Mesenchymal stem cell (in vitro differentiated cells and primary cell): ENCODE measurements at regions not wholly inside any gene's neighbourhood (a gene's known extent, or its start where the extent isn't known, plus 50 kb on each side); places are given as distances from the start of the nearest gene placed in this dataset.

Experiments used
- DNase-seq: peaks from one replicate; pipeline ENCODE4 v3.0.0-alpha.2; 2013
- H2AFZ ChIP-seq: one replicate; pipeline ENCODE4 v1.6.1; 2013; ENCODE audit warnings: low read depth, mild to moderate bottlenecking, control low read depth, inconsistent platforms, low read length, moderate library complexity
- H2AK5ac ChIP-seq: 2 replicates; pipeline ENCODE4 v1.6.1; 2013; ENCODE audit warnings: low read length, moderate library complexity, mild to moderate bottlenecking, inconsistent platforms; ENCODE audit not compliant: severe bottlenecking
- H2BK120ac ChIP-seq: one replicate; pipeline ENCODE4 v1.6.1; 2013; ENCODE audit warnings: low read depth, mild to moderate bottlenecking, inconsistent platforms, low read length, moderate library complexity
- H2BK12ac ChIP-seq, 2 experiments: one replicate each; pipeline ENCODE4 v1.6.1; 2013; ENCODE audit warnings: inconsistent platforms in 2 of 2, low read length in 2 of 2, mild to moderate bottlenecking in 2 of 2, moderate library complexity in 2 of 2, control low read depth in 1 of 2
- H2BK15ac ChIP-seq: one replicate; pipeline ENCODE4 v1.6.1; 2013; ENCODE audit warnings: mild to moderate bottlenecking, low read depth, inconsistent platforms; ENCODE audit not compliant: poor library complexity, severe bottlenecking
- H2BK5ac ChIP-seq: 2 replicates; pipeline ENCODE4 v1.6.1; 2013; ENCODE audit warnings: low read depth, mild to moderate bottlenecking, low read length, control low read depth, inconsistent platforms; ENCODE audit not compliant: poor library complexity, severe bottlenecking
- H3K14ac ChIP-seq, 2 experiments: one replicate each; pipeline ENCODE4 v1.6.1; 2013; ENCODE audit warnings: inconsistent platforms in 2 of 2, low read length in 2 of 2, control low read depth in 1 of 2, mild to moderate bottlenecking in 1 of 2, moderate library complexity in 1 of 2
- H3K18ac ChIP-seq, 2 experiments: one replicate each; pipeline ENCODE4 v1.6.1; 2013; ENCODE audit warnings: inconsistent platforms in 2 of 2, low read length in 2 of 2, control low read depth in 1 of 2, low read depth in 1 of 2, mild to moderate bottlenecking in 1 of 2
- H3K23ac ChIP-seq, 2 experiments: one replicate each; pipeline ENCODE4 v1.6.1; 2013; ENCODE audit warnings: inconsistent platforms in 2 of 2, low read length in 2 of 2, mild to moderate bottlenecking in 2 of 2, moderate library complexity in 2 of 2, control low read depth in 1 of 2
- H3K27ac ChIP-seq: 2 replicates; pipeline ENCODE4 v1.5.1; 2013; ENCODE audit warnings: mild to moderate bottlenecking, moderate library complexity, low read length, control low read depth, inconsistent platforms; ENCODE audit not compliant: poor library complexity, severe bottlenecking
- H3K27me3 ChIP-seq, 2 experiments: 2 replicates each; pipeline versions ENCODE4 v1.6.1 to v1.7.0; 2013; ENCODE audit warnings: low read length in 2 of 2, mild to moderate bottlenecking in 2 of 2, moderate library complexity in 2 of 2, control low read depth in 1 of 2, inconsistent platforms in 1 of 2; ENCODE audit not compliant: control insufficient read depth in 1 of 2, insufficient read depth in 1 of 2
- H3K36me3 ChIP-seq, 2 experiments: 2 replicates each; pipeline versions ENCODE4 v1.6.1 to v1.7.0; 2013; ENCODE audit warnings: low read length in 2 of 2, control low read depth in 1 of 2, inconsistent platforms in 1 of 2, low read depth in 1 of 2, mild to moderate bottlenecking in 1 of 2; ENCODE audit not compliant: insufficient read depth in 2 of 2, control insufficient read depth in 1 of 2
- H3K4ac ChIP-seq, 2 experiments: one replicate each; pipeline ENCODE4 v1.6.1; 2013; ENCODE audit warnings: inconsistent platforms in 2 of 2, low read length in 2 of 2, mild to moderate bottlenecking in 2 of 2, moderate library complexity in 2 of 2, control low read depth in 1 of 2, low read depth in 1 of 2
- H3K4me1 ChIP-seq: 2 replicates; pipeline ENCODE4 v1.6.1; 2013; ENCODE audit warnings: low read depth, low read length, control low read depth; ENCODE audit not compliant: control insufficient read depth, insufficient read depth
- H3K4me2 ChIP-seq: 2 replicates; pipeline ENCODE4 v1.6.1; 2013; ENCODE audit warnings: low read length, mild to moderate bottlenecking, inconsistent platforms; ENCODE audit not compliant: poor library complexity, severe bottlenecking
- H3K4me3 ChIP-seq, 2 experiments: 2 replicates each; pipeline versions ENCODE4 v1.5.1 to v1.7.0; 2013; ENCODE audit warnings: low read length in 2 of 2, mild to moderate bottlenecking in 2 of 2, control low read depth in 1 of 2, low read depth in 1 of 2; ENCODE audit not compliant: insufficient read depth in 1 of 2
- H3K79me1 ChIP-seq: replicated peaks from 2 replicates; pipeline ENCODE4 v1.6.1; 2013; ENCODE audit warnings: mild to moderate bottlenecking, control low read depth, low read length, inconsistent platforms; ENCODE audit not compliant: poor library complexity, severe bottlenecking
- H3K9ac ChIP-seq: 2 replicates; pipeline ENCODE4 v1.7.0; 2013; ENCODE audit warnings: mild to moderate bottlenecking, low read length, moderate library complexity
- H3K9me3 ChIP-seq: 2 replicates; pipeline ENCODE4 v1.7.0; 2013; ENCODE audit warnings: mild to moderate bottlenecking, low read length; ENCODE audit not compliant: control insufficient read depth
- H4K8ac ChIP-seq: one replicate; pipeline ENCODE4 v1.6.1; 2013; ENCODE audit warnings: inconsistent platforms, mild to moderate bottlenecking, low read length, moderate library complexity
- H4K91ac ChIP-seq: one replicate; pipeline ENCODE4 v1.6.1; 2013; ENCODE audit warnings: mild to moderate bottlenecking, low read length, inconsistent platforms
- WGBS: methylation state at CpG from one replicate; pipeline ENCODE4 v1.1.7; 2013; ENCODE audit warnings: mixed read lengths; 5-methylcytosine and 5-hydroxymethylcytosine counted together

- 80% methylated on average over 1 of the region's 2 CpGs for WGBS
- H4K91ac ChIP-seq, result no peak overlapping the region
- no peak overlapping the region for H2AFZ ChIP-seq
Observed at GRCh38 chr10:31131251-31131650, 99.6 kb upstream of the ZNF438 start.

GRCh38 chr10:31132681-31133244 is 101.1 kb upstream of the ZNF438 start:
- 97% methylated on average over 6 of the region's 6 CpGs for WGBS

More at GRCh38 chr10:31131251-31131650, 99.6 kb upstream of the ZNF438 start:
- Histone ChIP-seq H3K9me3 (no peaks in the 10 kb centered on the region), H3K4me2 (no peak overlapping the region), H2BK5ac (no peak overlapping the region), H3K4me3 (no peak overlapping the region), H4K8ac (no peak overlapping the region), H3K14ac (no peak overlapping the region), H3K4me1 (peaks cover 18% of the 10 kb centered on the region), H3K36me3 (no peaks in the 10 kb centered on the region), H3K4ac (no peak overlapping the region), H2AK5ac (no peak overlapping the region), H2BK12ac (no peak overlapping the region), H2BK15ac (no peak overlapping the region), H3K23ac (no peak overlapping the region), H3K27me3 (no peaks in the 10 kb centered on the region), H3K79me1 (no peaks in the 10 kb centered on the region), H3K18ac (no peak overlapping the region), H3K9ac (no peak overlapping the region), H2BK120ac (no peak overlapping the region), H3K27ac (no peak overlapping the region)
- DNase-seq, result no peak

DNA sequence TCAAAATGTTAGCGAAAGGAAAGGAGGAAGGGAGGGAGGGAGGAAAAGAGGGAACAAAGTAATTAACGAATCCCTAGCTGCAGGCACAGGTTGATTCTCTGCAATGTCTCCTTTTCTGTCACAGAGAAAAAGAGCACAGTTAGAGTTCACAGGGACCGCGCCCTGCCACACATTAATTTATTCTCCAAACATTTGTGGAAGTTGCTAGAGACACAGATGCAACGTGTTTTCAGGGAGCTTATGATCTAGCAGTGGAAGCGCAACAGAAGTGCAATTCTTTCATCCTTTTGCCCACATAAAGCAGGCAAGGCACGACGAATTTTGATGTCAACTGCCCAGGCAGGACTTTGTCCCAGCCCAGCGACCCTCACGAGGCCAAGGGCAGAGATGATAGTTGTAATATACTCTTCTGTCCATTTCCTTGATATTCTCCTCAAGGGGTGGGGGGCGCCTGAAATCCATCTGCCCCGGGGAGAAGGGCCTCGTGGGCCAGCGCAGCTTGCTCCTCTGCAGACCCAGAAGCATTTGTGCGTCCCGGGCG is 101.7 kb upstream of the ZNF438 start:
- Histone ChIP-seq H3K4me2 (peak overlapping the region; percentile 55), H3K27me3 (no peaks in the 10 kb centered on the region), H3K14ac (peak overlapping the region in 1 of 2 experiments; percentile 64), H2BK120ac (peak overlapping the region; percentile 100), H3K4me1 (peaks cover 18% of the 10 kb centered on the region), H3K4me3 (no peak overlapping the region), H4K8ac (peak overlapping the region; percentile 89), H3K18ac (peak overlapping the region; percentile 87 to 91), H3K27ac (no peak overlapping the region), H2BK12ac (peak overlapping the region; percentile 89 to 93), H3K9me3 (no peaks in the 10 kb centered on the region), H2AFZ (no peak overlapping the region), H3K23ac (peak overlapping the region in 1 of 2 experiments; percentile 9), H2BK15ac (peak overlapping the region; percentile 55), H4K91ac (peak overlapping the region; percentile 99), H2AK5ac (peak overlapping the region; percentile 59), H3K9ac (no peak overlapping the region), H3K79me1 (no peaks in the 10 kb centered on the region), H3K36me3 (no peaks in the 10 kb centered on the region), H2BK5ac (no peak overlapping the region), H3K4ac (peak overlapping the region; percentile 83 to 94)
- no peak for DNase-seq
- WGBS, result 40% methylated on average over 17 of the region's 17 CpGs

More at GRCh38 chr10:31132681-31133244, 101.1 kb upstream of the ZNF438 start:
- H3K27ac ChIP-seq, result no peak overlapping the region
- H3K9ac ChIP-seq, result no peak overlapping the region
- no peaks in the 10 kb centered on the region for H3K9me3 ChIP-seq
- no peaks in the 10 kb centered on the region for H3K36me3 ChIP-seq
- peak overlapping the region; percentile 76 for H2BK15ac ChIP-seq
- peak overlapping the region; percentile 59 for H2AK5ac ChIP-seq
- H2BK120ac ChIP-seq, result peak overlapping the region; percentile 100
- no peak for DNase-seq
- no peak overlapping the region for H3K23ac ChIP-seq
- H2BK12ac ChIP-seq, result peak overlapping the region; percentile 89 to 93
- H2AFZ ChIP-seq, result no peak overlapping the region
- peak overlapping the region; percentile 86 for H4K91ac ChIP-seq
- H4K8ac ChIP-seq, result peak overlapping the region; percentile 83
- H3K4ac ChIP-seq, result peak overlapping the region; percentile 68 to 94
- H2BK5ac ChIP-seq, result no peak overlapping the region
- peaks cover 18% of the 10 kb centered on the region for H3K4me1 ChIP-seq
- peak overlapping the region in 1 of 2 experiments; percentile 64 for H3K14ac ChIP-seq
- H3K79me1 ChIP-seq, result no peaks in the 10 kb centered on the region
- peak overlapping the region; percentile 87 to 91 for H3K18ac ChIP-seq
- no peaks in the 10 kb centered on the region for H3K27me3 ChIP-seq
- no peak overlapping the region for H3K4me2 ChIP-seq
- no peak overlapping the region for H3K4me3 ChIP-seq

- H3K4me1 ChIP-seq, result peaks cover 14% of the 10 kb centered on the region
- H4K91ac ChIP-seq, result peak overlapping the region; percentile 99
- H3K4ac ChIP-seq, result peak overlapping the region; percentile 62 to 97
- no peaks in the 10 kb centered on the region for H3K27me3 ChIP-seq
- no peaks in the 10 kb centered on the region for H3K9me3 ChIP-seq
- H2BK15ac ChIP-seq, result peak overlapping the region; percentile 95
- H3K18ac ChIP-seq, result peak overlapping the region; percentile 79 to 91
- no peak overlapping the region for H3K14ac ChIP-seq
- peak overlapping the region; percentile 21 for H2BK5ac ChIP-seq
- peak overlapping the region in 1 of 2 experiments; percentile 14 for H3K23ac ChIP-seq
- DNase-seq, result peak; percentile 78
- WGBS, result under 1% methylated on average over 28 of the region's 37 CpGs
- H3K27ac ChIP-seq, result peak overlapping the region; percentile 80
- peak overlapping the region; percentile 97 for H4K8ac ChIP-seq
- H2AK5ac ChIP-seq, result no peak overlapping the region
- H2AFZ ChIP-seq, result no peak overlapping the region
- peak overlapping the region; percentile 82 for H3K9ac ChIP-seq
- H3K36me3 ChIP-seq, result no peaks in the 10 kb centered on the region
- peak overlapping the region; percentile 46 for H3K4me2 ChIP-seq
- peak overlapping the region in 1 of 2 experiments; percentile 58 for H3K4me3 ChIP-seq
- peak overlapping the region; percentile 44 to 51 for H2BK12ac ChIP-seq
- H2BK120ac ChIP-seq, result peak overlapping the region; percentile 100
- no peaks in the 10 kb centered on the region for H3K79me1 ChIP-seq
Observed at GRCh38 chr10:31133792-31134310, 102.2 kb upstream of the ZNF438 start.
